GM21717 (cell line): ENCODE measurements at regions not wholly inside any gene's neighbourhood (a gene's known extent, or its start where the extent isn't known, plus 50 kb on each side); places are given as distances from the start of the nearest gene placed in this dataset.

Experiments used
- ATAC-seq: cut with Tn5 transposase; IDR thresholded peaks from one replicate; pipeline ENCODE4 v1.9.1; 2021; ENCODE audit warnings: mild to moderate bottlenecking, moderate library complexity; ENCODE audit not compliant: unreplicated experiment

GRCh38 chr4:11626066-11626465 is 197.4 kb upstream of the HS3ST1 start:
- no peak for ATAC-seq

- no peak for ATAC-seq
Observed at GRCh38 chr4:11625211-11625610, 196.5 kb upstream of the HS3ST1 start.

DNA sequence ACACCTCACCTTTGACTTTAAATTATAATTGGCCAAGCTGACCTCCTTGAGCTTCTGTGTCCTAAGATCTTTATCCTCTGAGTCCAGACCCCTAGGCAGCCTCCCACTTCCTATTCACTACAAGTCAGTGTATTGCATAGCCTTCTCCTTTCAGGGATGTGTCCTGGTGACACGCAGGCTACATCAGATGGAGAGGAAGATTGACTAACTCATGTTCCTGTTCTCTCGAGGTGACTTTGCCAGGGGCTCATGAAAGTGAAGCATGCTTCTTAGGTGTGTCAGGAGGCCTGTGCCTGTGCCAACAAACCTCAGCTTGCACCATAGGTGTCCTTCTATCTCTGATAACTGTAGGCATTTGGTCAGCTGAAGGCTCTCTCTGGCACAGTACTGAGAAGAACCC is 195.7 kb upstream of the HS3ST1 start:
- no peak for ATAC-seq

DNA sequence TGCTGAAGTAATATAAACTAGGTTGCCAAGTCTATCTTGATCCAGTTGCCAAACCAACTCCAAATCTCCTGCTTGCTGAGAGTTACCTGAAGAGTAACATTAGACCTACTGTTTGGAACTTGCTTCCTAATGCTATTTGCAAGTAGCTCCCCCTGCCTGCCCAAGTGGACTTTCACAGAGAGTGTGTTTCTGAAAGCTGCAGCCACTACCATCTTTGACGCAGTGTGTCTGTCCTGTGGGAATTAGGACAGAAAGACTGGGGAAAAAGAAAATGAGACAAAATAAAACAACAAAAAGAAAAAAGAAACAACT is 195.0 kb upstream of the HS3ST1 start:
- ATAC-seq: no peak

- ATAC-seq: no peak
Observed at GRCh38 chr4:11622961-11623725, 194.4 kb upstream of the HS3ST1 start.

DNA sequence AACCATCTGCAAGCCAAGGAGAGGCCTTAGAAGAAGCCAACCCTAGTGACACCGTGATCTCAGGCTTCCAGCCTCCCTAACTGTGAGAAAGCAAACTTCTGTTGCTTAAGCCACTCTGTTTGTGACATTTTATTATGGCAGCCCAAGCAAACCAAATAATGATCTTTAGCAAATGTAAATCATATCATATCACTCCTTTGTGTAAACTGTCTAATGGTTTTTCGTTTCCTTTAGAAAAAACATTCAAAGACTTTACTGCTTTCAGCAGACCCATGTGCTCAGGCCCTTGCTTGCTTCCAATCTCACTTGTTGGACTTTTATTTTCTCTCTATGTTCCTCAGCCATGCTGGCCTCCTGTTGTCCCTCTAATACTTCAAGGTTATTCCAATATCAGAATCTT is 192.2 kb upstream of the HS3ST1 start:
- no peak for ATAC-seq

DNA sequence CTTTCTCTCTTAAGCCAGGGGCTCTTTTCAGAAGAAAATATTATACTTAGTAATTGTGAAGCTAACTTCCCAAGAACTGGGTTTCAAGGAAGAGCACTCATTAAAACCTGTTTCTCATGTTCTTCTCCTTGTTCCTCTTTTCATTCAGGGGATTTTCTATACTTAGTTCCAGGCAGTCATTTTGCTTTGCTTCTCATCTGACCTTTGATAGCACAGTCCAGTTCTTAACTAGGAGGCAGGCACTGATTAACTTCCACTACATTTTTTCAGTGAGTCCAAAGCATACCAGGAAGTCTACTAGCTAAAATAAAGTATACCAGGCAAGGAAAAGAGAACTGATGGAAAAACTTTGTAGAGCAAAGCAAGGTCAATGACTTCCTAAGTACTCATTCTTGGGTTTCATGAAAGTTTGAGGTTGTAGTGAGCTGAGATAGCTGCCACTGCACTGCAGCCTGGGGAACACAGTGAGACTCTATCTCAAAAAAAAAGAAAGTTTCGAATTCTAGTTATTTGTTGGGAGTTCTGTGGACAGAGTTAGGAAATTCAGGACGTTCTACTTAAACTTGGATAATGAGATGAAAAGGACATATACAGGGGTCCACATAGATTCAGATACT is 190.1 kb upstream of the HS3ST1 start:
- ATAC-seq: no peak

GRCh38 chr4:11616856-11617255 is 188.2 kb upstream of the HS3ST1 start:
- no peak for ATAC-seq

DNA sequence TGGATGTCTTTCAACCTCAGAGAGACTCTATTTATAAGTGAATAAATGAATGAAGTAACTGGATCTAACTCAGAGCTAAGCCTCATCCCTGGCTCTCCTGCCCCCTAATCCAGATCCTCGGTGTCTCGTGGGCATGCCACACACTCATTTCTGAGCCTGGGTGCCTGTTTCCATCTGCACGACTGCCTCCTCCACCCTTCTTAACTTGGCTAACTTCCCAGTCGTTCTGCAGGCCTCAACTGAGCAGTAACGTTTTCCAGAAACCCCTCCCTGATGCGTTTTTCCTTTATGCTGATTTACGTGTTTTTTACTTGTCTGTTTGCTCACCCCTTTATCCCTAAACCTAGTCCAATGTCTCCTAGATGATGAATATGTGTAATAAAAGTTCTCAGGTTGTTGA is 186.9 kb upstream of the HS3ST1 start:
- ATAC-seq: no peak

DNA sequence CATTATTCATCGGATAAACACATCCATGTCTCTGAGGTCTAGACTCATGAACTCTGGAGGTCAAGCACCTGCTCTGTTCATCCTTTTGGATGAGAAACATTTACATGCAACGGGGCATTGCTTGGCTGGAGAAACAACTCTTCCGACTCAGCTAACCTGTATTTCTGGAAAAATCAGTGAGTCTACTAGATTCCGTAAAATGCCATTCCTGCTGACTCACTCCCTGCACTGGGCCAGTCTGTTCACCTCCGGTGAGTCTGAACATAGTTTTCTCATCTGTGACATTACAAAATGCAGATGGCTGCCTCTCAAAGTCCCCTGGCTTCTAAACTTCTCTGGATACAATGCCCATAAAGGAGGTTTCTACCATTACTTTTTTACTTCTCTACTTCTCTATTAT is 185.7 kb upstream of the HS3ST1 start:
- no peak for ATAC-seq

DNA sequence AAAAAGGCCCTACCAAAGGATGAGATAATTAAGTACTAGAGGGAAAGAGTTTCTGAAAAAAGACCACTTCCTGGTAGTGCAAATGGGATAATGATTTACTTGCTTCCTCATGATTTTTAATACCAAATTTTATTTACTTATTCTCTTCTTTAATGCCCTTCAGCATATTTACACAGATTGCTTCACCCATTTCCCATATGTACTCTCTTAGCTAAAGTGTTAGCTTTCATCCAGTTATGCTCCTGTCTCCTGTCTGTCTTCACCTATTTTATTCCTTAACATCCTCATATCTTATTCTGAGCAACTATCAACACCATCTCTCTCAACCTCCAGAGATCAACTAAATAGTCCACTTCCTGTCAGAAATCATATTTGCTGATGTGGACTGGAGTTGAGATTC is 183.2 kb upstream of the HS3ST1 start:
- no peak for ATAC-seq

DNA sequence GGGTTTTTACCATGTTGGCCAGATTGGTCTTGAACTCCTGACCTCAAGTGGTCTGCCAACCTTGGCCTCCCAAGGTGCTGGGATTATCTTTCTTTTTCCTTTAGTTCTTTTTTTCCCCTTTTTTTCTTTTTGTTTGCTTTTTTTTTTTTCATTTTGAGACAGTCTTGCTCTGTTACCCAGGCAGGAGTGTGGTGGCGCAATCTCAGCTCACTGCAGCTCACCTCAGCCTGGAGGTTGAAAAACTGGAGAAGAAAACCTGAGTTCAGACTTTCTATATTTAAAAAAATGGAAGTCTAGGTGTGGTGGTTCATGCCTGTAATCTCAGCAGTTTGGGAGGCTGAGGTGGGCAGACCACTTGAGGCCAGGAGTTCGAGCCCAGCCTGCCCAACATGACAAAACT is 181.1 kb upstream of the HS3ST1 start:
- no peak for ATAC-seq

- no peak for ATAC-seq
Observed at GRCh38 chr4:11608992-11609391, 180.3 kb upstream of the HS3ST1 start.

- ATAC-seq: no peak
Observed at GRCh38 chr4:11606078-11606477, 177.4 kb upstream of the HS3ST1 start.

DNA sequence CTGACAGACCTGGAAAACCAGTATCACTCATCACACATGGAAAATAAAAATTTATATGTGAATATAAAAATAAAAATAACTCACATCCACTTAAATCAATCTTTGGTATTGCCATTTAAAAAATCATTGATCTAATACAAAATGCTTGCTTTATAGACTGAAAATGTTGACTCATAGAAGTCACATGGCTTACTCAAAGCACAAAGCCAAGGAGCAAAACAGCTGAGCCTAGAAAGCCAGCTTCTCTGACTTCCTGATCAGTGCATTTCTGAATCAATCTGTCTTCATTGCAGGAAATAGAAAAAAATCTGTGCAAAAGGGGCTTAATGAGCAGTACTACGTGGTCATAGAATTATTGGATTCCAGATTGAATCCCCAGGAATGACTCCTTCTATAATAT is 176.9 kb upstream of the HS3ST1 start:
- no peak for ATAC-seq

GRCh38 chr4:11604821-11605220 is 176.1 kb upstream of the HS3ST1 start:
- no peak for ATAC-seq

GRCh38 chr4:11603591-11604194 is 175.0 kb upstream of the HS3ST1 start:
- no peak for ATAC-seq

GRCh38 chr4:11602606-11603340 is 174.1 kb upstream of the HS3ST1 start:
- no peak for ATAC-seq

DNA sequence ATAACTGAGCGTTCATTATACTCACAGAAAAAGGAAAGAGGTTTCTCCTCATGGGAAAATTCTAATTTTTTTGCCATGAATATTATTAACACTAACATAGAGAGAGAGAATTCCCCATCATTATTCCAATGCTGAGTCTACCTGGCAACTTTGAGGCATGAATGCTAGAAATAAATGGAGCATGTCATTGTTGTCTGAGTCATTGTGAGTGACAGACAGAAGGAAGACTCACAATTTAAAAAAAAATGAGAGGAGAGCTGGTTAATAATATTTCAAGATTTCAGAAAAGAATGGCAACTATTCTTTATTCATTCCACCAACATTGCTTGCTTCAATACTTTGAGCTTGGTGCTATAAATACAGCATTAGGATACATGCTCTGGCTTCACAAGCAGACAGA is 170.4 kb upstream of the HS3ST1 start:
- no peak for ATAC-seq

DNA sequence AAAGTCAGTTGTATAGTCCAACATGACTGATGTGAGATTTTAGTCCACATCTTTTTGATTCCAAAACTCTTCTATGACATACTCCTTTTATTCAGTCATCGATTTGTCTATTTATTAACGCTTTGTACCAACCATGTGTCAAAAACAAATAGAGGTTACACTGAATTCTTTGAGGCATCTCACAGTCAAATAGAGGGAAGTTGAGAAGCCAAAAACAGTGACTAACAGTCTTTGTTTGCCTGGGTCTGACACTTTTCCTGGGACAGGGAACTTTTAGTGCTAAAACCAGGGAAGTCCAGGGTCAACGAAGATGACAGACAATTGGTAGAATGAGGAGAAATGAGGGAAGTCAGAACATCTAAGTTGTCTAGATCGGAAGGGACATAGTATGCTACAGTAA is 169.9 kb upstream of the HS3ST1 start:
- no peak for ATAC-seq

DNA sequence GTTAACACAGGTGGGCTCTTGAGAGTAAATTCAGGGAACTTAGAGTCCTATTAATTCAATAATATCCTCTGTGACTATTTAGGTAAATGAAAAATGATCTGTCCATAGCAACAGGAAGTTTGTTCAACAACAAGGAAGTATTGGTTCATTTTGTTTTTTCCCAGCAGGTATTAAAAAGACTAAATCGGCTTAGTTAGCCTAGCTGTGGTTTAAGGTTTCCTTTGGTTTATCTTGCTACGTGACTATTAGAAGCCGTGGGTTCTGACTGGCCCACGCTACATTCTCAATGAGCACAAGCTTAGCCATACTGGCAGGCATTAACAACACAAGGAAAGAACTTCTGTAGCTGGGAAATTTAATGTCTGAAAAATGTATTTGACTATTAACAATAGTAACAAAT is 168.8 kb upstream of the HS3ST1 start:
- no peak for ATAC-seq

- no peak for ATAC-seq
Observed at GRCh38 chr4:11596989-11597388, 168.3 kb upstream of the HS3ST1 start.
